HG03439 (cell line): ENCODE measurements at regions not wholly inside any gene's neighbourhood (a gene's known extent, or its start where the extent isn't known, plus 50 kb on each side); places are given as distances from the start of the nearest gene placed in this dataset.
"Not testable (repeated sequence)": the region's sequence is repeated elsewhere in the genome, so short reads cannot be mapped to it uniquely, and the experiment has no call there.

Experiments used
- ATAC-seq: cut with Tn5 transposase; IDR thresholded peaks from one replicate; pipeline ENCODE4 v1.9.1; 2021; ENCODE audit warnings: mild to moderate bottlenecking, moderate library complexity; ENCODE audit not compliant: unreplicated experiment

DNA sequence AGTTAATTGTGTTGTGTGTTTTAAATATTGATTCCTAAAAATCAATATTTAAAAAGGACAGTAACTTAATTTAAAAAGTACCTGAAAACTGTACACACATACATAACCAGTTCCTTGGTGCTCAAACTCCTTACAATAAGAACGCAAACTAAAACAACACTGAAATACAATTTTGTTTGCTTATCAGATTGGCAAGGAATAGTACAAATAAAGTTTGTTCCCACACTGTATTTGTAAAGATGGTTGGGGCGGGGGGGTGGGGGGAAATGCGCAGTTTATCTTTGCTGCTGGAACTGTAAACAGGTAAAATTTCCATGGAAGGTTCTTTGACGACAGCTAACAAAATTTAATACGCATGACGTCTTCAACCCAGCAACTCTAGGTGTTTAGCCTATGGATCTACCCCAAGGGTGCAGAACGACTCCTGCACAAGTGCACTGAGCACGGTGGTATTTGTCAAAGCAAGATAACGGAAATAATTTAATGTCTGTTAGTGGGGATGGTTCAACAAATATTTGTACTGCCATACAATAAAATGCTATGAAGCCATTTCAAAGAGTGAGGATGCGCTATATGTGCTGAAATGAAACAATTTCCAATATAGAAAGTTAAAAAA lies 96.5 kb downstream of the ING1 start:
- no peak for ATAC-seq

DNA sequence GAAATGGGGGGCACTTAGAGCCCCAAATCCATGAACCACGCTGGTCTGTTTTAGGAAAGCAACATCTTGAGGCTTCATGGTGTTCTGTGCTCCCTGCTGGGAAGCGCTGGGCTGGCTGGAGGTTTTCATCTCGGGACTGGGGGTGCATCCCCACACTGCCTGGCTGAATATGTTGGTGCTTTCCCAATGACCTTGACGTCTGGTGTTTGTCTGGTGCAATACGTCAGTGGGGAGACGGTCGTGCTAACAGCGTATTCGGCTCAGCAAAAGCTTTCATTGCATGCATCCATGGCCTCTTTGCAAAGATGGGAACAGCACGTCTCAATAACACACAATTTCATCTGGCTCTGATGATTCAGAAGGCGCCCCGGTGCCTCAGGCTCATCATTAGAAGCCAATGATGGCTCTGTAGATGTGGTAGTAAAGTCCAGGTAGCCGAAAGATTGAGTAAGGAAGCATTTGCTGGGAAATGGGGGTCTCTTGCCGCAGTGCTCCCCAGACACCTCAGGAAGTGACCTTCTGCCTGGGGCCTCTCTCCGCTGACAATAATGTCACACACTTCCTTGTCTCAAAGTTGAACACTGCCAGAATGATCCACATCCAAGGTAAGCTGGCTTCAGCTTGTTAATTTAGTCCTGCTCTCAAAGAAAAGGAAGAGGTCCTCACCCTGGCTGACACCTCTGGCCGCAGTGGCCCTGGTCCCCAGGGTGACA lies 97.7 kb downstream of the ING1 start:
- ATAC-seq = no peak

DNA sequence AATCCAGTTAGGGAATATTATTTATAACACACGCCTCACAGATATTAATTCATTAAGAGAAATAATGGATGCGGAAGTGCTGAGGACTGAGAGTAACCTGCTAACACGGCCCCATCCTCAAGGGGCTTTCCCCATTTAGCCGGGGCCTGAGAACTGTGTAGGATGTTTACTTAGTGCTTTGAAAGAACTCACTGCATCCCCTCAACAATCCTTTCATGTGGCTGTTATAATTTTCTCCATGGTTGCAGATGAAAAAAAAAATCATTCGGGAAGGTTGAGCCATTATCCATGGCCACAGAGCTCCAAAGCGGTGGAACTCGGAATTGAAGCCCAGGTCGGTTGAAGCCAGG lies 98.2 kb downstream of the ING1 start:
- no peak for ATAC-seq

DNA sequence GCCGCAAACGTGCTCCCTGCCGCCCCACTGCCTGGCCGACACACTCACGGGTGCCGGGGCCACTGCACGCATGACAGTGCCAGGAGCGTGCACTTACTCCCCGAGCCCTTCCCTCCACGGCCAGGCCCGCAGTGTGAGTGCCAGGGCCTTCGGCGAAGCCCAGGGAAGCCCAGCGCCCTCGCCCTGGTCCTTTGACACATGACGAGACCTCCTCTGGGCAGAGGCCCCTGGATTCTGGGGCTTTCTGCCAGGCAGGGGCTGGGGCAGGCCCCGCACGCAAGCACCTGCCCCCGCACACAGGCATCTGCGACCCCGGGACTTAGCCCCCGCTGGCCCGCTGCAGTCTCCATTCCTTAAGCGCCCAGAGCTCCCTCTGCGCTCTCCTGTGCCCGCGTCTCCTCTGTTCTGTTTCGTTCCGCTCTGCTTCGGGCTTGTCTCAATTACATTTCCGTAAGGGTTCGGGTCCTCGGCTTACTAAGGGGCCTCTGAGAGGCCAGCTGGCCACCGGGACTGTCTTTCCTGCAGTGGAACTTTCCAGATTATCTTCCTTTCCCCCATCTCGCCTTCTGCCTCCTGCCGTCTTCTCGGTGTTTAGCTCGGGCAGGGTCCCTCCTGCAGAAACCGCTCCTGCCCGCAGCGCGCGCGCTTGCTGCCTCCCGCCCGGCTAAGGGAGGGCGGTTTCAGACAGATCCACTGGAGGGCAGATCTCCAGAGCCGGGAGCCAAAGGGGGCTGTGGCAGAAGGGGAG lies 98.8 kb downstream of the ING1 start:
- ATAC-seq = no peak

DNA sequence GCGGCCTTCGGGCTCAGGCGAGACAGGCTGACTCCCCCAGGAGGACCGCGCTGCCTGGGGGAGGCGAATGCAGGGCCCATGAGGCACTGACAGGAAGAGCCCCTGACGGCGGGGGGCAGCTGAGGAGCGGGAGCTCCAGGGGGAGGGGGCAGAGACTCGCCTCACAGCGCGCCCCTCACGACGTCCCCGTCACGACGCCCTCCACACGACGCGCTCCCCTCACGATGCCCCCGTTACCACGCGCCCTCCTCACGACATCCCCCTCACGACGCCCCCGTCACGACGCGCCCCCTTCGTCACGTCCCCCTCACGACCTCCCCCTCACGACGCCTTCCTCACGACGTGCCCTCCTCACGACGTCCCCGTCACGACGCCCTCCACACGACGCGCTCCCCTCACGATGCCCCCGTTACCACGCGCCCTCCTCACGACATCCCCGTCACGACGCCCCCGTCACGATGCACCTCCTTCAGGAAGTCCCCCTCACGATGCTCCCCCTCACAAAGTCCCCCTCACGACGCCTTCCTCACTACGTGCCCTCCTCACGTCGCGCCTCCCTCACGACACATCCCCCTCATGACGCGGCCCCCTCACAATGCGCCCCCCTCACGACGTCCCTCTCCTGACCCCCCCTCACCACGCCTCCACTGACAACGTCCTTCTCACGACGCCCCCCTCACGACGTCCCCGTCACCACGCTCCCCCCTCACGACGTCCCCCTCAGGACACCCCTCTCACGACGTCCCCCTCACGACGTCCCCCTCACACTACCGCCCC lies 99.6 kb downstream of the ING1 start:
- ATAC-seq = no peak

DNA sequence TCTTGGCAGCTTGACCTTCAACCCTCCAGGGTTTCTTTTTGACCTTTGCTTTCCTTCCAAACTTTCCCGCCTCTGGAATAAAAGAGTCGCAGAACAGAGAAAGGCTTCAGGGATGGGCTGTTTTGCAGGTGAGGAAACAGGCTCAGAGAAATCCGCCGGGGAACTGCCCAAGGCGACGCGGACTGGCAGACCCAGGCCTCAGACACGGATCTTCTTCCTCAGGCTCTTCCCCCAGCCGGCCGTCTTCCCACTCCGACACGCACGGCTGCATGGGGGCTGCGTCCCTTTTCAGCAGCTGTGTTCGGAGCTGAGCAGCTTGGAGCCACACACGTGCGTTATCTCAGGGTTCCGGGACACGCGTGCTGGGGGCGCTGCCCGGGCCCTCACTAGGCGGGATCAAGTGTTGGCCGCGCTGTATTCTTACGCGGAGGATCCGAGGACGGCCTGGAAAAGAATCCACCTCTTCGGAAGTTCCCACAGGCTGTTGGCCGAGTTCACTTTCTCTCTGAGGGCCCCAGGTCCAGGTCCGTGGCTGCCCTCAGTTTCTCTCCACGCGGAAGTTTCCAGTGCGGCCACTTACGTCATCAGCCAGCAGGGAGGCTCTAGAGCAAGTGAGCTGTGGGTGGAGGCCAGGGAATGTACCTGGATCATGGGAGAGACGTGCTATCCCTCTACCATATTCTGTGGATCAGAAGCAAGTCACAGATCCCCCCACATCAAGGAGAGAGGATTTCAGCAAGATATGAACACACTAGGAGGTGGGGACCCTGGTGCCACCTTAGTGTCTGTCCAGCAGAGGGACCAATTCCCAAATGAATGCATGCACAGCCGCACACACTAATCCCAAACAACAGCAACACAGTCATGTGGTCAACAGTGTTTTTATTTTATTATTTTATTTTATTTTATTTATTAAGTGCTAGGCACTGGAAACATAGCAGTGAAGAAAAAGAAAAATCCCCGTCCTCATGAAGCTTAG lies 100.4 kb downstream of the ING1 start:
- no peak for ATAC-seq

DNA sequence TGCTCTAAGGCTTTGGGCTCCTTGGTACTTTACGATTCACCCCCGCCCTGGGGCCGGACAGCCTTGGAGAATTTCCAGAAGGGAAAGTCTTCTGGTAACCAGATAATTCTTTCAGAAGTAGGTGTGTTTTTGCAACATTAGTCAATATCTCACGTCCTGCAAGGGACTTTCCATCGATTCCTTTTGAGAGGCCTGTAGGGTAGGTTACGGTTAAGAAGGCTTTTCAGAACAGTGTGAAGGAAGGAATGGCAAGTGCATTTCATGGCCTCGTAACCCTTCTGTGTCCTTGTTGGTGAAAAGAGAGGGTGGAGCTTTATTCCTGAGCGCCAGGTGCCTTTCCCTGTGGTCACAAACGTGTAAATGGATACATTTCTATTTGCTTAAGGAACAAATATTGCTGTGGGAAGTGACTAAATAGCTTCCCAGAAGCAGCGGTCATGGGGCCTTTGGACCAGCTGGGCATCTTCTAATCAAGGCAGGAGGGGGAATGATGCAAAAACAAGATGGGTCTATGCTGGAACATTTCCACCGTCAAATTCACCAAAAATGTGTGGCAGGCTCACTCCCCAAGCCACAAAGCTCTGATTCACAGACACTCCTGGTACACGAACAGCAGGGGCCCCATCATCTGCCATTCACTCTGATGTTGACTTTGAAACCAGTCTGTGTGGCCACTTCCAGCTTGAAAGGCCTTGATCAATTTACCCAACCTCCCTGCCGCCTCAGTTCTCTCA lies 99.2 kb downstream of the ANKRD10 start:
- ATAC-seq = no peak

DNA sequence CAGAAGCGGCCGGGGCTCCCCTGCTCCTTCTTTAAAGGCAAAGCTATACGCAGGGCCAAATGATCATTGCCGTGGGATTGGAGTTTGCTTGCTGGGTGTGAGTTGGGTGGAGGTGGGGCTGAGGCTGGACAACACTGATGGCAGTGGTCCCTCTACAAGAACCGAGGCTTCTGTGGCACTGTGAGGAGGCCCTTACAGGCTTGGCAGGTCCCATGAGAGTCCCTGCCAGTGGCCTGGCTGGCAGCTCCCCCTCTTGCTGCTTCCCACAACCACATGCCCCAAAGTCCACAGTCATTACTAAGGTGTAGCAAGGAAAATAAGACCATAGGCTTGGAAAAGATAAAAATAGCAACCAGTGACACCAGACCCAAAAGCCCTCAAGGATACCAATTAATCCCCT lies 98.4 kb downstream of the ANKRD10 start:
- no peak for ATAC-seq

DNA sequence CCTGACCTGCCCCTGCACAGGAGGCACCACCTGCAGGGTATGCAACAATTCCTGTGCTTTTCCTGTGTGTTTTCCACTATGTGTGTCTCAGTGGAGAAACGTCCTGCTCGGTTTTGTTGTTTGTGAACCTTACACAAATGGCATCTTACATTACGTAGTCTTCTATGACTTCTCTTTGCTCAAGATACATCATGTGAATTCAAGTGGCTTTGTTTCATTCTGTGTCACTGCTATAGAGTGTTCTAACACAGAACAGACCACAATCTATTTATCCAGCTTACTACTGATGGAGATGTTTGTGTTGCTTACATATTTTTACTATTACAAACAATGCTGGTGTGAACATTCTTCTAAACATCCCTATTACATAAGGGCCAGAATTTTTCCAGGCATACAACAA lies 97.7 kb downstream of the ANKRD10 start:
- no peak for ATAC-seq

DNA sequence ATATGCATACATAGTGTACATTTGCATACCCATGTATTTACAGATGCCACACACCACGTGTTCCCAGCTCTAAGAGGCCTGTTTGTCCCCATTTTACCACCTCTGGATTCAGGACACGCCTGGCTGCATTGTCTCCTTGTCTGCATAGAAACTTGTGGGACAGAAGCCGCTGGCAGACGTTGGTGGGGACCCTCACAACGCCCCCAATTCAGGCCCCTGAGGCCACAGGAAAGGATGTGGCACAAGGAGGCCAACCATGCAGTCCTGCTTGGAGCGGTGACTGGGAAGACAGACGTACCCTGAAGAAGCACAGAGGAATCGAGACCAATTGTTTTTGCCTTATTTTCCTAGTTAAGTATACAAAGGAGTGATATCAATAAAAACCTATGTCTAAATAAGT lies 96.1 kb downstream of the ANKRD10 start:
- no peak for ATAC-seq

DNA sequence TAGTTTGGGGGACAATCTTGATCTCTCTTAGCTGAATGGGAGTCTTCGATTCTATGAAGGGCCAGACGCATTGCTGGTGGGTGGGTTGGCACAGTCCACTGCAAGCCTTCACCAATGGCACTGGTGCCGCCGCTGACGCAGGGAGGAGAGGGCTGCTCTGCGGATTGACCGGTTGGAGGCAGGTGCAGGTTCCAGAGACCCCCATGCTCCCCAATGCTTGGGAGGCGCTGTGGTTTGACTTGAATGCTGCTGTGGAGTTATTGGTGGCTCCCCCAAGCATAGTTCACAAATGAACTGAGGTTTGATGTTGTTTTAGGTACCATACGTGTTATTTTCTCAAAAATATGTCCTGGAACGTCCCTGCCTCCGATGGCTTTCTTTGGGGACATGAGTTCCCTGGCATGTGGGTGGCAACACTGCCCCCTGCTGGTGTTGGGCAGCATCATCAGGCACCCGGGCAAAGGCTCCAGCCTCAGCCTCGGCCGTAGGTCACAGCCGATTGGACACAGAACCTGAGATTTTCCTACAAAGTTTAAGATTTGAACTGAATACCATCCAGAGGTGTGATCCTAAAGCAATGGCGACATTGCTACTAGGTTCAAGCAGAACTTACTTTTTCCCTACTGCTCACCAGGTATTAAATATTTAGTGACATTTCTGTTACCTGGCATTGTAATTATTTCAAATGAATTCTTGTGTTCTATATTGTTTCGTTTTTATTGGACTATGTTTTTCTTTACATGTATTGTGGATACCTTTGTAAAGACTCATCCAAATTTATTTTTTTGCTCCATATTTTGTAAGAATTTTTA lies 95.5 kb downstream of the ANKRD10 start:
- peak; percentile 97 for ATAC-seq

DNA sequence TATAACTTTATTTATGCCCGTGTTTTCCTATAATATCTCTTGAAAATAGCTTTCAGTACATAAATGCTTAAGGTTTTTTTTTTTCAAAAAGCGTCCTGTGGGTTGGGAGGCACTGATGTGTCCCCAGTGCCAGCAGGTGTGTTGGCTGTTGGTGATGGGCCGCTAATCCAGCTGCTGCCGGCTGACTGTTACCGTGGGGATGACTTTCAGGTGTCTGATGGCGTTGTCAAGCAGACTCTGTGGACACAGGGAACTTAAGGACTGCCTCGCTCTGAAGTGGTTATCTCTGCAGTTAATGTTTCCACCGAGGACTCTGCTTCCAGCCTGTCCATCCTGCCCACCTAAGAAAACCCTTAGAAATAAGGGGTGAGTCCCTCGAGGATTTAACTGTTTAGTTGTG lies 94.5 kb downstream of the ANKRD10 start:
- ATAC-seq = no peak

DNA sequence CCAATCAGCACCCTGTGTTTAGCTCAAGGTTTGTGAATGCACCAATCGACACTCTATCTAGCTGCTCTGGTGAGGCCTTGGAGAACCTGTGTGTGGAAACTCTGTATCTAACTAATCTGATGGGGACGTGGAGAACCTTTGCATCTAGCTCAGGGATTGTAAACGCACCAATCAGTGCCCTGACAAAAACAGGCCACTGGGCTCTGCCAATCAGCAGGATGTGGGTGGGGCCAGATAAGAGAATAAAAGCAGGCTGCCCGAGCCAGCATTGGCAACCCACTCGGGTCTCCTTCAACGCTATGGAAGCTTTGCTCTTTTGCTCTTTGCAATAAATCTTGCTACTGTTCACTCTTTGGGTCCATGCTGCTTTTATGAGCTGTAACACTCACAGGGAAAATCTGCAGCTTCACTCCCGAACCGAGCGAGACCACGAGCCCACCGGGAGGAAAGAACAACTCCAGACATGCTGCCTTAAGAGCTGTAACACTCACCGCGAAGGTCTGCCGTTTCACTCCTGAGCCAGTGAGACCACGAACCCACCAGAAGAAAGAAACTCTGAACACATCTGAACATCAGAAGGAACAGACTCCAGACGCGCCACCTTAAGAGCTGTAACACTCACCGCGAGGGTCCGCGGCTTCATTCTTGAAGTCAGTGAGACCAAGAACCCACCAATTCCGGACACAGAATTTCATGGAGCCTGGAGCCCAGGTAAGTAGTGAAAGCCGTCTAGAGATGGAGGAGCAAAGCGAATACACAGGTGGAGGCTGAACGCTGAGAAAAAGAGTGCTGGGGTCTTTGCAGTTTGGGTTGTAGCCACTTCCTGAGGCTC lies 92.8 kb downstream of the ANKRD10 start:
- not testable (repeated sequence) for ATAC-seq

DNA sequence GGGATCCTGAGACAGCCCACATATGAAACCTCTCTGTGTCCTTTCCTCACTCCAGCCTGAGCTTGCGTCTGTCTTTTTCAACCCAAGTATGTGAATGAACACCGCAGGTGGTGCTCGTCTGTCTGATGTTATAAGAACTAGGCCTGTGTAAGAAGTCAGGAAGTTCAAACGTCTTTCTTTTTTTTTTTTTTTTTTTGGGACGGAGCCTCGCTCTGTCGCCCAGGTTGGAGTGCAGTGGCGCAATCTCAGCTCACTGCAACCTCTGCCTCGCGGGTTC lies 92.3 kb downstream of the ANKRD10 start:
- no peak for ATAC-seq

DNA sequence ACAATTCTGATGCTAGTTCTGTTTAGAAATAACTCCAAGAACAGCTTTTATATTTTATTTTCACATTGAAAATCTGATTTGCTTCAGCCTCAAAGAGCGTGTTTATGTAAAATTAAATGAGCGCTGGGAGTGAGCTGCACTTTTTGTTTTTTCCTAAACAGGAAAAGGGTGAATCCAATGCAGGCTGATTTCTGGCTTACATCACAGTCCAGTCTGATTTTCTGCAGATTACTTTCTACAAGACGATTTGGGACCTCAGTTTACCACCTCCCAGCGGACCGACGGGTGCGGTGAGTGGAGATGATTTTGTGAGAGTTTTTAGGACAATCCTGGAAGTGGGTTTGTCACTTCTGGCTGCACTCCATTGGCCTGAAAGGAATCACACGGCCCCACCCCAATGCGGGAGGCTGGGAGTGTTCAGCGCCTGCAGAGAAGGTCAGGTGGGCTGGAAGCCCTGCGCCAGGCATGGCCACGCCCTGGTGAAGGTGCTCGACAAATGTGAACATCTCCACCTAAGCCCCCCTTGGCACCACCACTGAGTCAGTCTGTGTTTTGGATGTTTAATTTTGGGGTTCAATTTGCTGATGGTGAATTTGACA lies 90.1 kb downstream of the ANKRD10 start:
- no peak for ATAC-seq

DNA sequence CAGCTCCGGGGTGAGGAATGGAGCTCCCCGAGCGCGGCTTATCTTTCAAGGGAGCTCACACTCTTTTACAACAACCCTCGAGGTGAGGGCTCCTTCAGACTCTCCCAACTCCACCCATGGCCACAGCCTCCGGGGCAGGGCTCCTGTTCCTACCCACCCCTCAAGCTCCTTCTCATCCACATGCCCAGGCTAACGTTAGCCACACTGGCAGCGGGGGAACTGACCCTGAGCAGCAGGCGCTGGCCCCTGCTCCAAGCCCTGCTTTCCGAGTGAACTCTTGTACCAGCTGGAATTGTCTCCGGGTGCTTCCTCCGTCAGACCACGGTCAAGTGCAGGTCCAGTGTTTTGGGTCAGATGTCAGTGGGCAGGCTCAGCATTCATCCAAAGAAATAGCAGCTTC lies 89.4 kb downstream of the ANKRD10 start:
- no peak for ATAC-seq

DNA sequence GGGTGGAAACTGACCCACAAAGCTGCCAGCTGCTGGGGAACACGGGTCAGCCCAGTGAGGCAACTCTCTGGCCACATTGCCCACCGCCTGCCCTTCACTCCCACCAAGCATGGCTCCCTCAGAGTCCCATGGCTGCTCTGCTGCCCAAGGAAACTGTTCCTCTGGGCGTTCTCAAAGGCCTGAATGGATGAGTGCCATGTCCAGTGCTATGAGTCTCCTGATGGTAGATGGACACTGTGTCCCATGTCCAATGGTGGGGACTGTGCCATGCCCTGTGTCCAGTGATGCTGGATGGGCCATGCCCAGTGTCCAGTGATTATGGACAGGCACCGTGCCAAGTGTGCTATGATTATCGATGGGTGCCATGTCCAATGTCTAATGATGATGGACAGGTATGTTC lies 88.8 kb downstream of the ANKRD10 start:
- ATAC-seq = no peak
